ENCODE measurements at regions not wholly inside any gene's neighbourhood (a gene's known extent, or its start where the extent isn't known, plus 50 kb on each side); places are given as distances from the start of the nearest gene placed in this dataset.
"Not testable (repeated sequence)": the region's sequence is repeated elsewhere in the genome, so short reads cannot be mapped to it uniquely, and the experiment has no call there.

DNA sequence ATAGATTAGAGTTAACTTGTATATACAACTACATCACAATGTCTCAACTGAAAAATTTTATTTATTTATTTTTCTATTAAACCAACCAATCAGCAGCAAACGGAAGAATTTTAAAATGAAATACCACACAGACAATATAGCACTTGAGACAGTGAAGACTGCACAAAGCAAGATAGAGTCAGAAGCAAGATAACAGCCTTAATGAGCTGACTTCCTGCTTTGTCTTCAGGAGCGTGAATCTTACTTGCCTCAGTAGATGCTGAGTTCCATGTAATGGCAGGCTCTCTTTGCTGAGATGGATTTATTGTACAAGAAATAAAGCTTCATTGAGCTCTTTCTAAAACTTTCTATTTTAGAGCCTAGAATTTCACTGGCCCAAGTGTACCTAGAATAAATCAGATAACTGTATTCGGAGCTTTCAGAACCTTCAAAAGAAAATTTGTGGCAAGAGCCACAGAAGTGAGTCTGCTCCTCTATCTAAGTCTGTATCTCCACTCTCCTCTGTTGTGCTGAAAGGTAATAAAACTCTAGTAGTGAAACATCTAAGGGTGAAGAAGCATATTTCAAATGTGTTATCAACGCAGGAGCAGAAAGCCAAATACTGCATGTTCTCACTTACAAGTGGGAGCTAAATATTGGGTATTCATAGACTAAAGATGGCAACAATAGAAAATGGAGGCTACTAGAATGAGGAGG lies 83.3 kb upstream of the ANKRD55 start:
- no peak for DNase-seq

DNA sequence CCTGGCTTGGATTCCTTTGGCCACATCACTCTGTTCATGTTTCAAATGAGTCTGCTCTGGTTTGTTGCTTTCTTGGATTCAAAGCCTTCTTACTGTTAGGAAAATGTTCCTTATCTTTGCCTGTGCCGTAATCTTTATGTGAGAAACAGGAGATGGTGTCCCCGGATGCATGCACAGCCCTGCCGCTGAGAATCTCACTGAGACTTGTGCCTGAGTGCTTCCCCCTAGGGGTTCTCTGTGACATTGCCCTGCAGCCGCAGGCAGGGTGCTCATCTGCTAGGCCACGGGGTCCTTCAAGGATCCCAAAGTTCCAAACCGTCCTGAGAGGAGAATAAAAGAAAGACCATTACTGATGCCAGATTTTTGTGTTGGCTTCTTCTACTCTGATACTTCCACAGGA lies 81.4 kb upstream of the ANKRD55 start:
- DNase-seq, result no peak

DNA sequence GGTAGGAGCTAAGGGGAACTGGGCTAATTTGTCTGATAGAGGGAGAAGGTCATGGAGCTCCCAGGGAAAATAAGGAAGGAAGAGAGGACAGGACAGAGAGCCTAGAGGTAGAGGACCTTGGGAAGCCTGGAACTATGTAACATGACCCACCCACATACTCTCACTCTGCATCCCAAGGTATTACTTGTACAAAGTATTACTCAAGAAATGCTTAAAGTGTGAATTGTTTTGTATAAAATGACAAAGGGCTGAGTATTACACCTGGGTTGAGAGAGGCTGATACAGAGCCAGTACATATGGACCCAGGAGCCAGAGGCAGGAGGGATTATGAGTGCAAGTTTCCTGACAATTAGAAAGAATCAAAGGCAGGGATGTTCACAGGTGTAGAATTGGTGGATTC lies 80.5 kb upstream of the ANKRD55 start:
- DNase-seq, result no peak

DNA sequence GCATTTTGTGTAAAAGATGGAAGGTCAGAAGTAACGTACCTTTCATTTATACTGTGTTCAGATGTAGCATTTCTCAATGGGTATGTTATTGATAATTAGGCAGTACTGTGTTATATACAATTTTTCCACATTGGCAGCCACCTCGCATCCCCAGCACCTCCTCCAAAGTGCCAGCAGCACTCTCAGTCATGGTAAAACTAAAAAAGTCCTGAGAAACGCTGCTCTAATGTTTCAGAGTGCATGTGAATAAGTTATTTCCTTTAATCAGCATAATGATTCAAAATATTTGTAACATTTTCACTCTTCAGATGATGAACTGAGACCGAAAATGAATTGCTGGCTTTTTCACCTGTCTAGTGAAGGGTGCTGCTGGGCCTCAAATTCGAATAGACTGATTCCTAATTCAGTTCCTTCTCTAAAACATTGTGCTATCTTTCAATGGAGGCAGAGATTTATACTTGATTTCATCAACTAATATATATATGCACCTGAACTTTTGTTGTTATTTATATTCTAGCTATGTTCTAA lies 79.9 kb upstream of the ANKRD55 start:
- DNase-seq, result no peak

DNA sequence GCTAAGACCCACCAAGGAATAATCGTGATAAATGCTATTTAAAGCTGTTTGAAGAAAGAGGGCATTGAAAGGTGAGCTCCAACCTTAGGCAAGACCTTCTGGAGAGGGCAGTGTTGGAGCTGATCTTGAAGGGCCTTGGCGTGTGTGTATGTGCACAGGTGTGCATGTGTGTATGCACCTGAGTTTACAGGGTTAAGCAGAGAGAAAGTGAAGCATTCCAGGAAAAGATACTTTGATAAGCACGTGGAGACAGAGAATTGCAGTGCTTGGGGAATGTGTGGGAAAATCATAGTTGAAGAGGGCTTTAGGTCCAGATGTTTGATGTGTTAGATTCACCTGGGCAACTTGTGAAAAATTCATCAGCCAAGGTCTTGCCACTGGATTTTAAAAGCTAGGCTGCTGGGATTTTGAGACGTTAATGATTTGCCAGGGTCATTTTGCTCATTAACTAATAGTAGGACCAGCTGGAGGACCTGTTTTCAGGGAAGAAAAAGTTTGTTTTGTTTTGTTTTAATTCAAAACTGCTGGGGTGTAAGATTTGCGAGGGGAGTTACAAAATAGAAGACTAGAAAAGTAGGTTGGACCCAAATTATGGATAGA lies 78.3 kb upstream of the ANKRD55 start:
- DNase-seq, result no peak

DNA sequence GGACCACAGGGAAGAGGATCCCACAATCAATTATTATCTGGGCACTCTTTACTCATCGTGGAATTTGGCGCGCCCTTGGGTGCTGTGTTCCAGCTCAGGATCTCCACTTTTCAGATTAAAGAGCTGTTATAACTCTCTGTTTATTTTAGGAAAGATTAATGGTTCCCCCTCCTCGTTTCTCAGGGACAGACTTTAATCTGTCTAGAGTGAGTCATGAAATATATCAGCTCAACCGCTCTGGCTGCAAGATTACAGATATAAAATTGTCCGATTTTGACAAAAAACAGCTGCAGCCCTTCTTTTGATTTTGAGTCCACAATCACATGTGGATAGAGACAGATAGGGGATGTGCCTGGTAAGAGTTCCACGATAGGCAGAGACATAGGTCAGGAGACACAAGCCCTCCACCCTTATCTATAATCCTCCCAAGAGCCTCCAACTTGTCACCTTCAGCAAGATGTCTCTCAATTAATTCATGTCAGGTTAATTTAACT lies 77.6 kb upstream of the ANKRD55 start:
- no peak for DNase-seq

DNA sequence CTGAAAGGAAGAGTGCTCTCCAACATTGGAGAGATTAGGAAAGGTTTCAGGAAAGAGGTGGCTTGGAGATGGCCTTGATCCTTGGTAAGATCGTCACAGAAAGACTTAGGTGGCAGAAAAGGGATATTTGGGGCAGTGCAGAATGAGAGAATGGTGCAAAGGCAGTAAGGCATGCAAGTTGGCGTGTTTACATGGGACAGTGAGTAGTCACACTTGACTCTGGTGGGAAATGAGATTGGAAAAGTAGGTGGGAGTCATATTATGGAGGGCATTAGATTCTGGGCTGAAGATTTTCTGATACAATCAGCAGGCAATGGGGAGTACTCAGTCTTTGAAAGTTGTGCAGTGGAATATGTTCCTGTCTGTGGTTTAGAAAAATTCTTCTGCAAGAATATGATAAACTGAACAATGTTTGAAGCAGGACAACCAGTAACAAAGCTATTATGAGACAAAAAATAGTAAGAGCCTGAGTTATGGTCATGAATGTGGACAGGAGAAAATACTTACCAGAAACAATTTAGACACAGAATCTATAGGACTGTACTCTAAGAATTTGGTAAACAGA lies 76.2 kb upstream of the ANKRD55 start:
- no peak for DNase-seq

DNA sequence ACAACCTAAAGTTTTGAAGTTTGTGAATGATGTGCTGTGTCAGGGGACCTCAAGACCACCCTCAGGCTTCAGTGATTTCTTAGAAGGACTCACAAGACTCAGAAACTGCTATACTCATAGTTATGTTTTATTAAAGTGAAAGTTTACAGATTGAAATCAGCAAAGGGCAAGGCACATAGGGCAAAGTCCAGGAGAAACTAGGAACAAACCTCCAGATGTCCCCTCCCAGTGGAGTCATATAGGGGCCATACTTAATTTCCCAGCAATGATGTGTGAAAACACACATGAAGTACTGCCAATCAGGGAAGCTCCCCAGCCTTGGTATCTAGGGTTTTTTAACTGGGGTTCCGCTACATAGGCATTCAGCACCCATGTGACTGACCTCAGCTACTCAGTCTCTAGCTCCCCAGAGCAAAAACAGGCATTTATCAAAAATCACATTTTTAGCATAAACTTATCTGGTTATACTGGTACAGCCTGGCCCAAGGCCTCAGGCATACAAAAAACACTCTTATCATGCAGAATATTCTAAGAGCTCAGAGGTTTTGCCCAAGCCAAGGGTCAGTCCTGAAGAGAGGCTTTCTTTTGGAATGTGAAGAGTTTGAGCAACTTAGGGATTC lies 74.7 kb upstream of the ANKRD55 start:
- no peak for DNase-seq

DNA sequence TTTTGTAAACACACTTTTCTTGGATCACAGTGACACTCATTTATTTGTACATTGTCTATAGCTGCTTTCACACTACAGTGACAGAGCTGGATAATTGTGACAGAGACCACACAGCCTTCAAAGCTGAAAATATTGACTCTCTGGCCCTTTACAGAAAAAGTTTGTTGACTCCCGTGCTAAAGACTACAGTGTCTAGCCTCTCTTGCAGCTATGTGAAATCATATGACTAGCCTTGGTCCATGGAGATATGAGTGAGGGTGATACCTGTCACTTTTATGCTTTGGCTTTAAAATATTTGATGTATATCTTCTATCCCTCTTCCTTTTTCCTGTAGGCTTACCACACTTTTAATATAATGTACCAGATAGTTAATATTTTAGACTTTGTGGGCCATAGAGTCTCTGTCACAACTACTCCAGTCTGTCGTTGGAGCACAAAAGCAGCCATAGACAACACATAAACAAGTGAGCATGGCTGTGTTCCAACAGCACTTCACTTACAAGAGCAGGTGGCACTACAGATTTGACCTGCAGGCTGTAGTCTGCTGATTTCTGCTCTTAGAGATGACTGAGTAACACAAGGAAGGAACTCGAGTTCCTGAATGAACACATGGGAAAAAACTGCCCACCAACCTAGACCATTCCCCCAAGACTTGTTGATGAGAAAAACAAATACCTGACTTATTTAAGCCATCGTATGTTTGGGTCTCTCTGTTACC lies 73.5 kb upstream of the ANKRD55 start:
- DNase-seq, result no peak

DNA sequence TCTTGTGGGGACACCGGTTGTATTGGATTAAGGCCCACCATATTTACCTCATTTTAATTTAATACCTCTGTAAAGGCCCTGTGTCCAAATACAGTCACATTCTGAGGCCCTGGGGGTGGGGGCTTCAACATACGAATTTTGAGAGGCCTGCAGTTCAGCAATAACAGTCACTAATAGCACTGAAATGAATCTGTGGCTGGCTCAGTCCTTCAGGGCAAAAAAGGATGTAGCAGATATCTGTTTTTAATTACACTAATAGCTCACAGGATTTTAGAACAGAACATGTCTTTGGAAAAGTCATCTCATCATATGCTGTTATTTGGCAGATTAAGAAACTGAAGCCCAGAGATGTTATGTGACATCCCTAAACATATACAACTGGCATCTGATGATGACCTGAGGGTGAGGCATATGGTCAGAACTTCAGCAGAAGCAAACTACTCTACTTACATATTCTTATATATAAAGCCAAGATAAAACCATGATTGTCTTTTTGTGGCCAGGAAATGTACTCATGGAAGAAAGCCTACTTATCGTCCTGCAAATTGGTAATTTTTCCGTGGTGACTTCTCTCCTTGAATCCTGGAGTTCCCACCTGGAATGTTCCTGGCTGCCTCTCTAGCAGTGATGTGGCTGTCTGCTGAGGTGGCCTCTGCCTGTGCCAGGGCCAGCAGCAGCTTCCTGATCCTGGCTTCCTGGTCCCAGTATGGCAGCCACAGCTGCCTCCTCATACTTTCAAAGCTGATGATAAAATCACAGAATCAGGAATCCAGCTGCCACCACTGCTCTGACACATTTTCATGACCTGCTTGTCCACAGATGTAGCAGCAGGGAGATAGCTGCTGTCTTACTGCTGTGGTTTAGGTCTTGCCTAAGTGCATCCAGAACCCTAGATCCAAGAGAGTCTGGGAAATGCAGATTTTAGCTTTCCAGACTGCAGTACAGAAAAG lies 72.1 kb upstream of the ANKRD55 start:
- no peak for DNase-seq

DNA sequence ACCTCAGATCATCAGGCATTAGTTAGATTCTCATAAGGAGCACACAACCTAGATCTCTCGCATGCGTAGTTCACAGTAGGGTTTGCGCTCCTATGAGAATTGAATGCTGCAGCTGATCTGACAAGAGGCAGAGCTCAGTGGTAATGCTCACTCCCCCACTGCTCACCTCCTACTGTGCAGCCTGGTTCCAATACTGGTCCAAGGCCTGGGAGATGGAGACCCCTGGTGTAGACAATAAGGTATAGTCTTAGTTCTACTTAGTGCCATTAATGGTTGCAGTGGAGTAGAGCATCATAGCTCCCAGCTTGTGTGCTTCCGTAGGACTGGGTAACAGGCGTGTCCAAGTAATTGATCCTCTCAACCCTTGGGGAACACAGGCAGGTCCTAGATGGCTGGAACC lies 70.4 kb upstream of the ANKRD55 start:
- DNase-seq, result no peak

DNA sequence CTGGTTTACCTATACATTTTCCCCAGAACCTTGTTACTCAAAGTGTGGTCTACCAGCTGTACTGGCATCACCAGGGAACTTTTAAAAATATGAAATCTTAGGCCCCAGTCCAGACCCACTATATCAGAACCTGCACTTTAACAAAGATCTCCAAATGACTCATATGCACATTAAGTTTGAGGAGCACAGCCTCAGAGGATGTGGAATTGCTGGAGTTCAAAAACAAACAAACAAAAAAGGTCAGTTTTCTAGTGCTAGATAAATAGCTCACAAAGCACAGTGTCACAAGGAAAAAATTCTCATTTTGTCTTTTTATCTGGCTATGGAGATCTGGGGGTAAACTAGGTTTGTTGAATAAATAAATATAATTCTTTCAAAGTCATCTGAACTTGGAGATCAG lies 68.9 kb upstream of the ANKRD55 start:
- DNase-seq, result no peak

DNA sequence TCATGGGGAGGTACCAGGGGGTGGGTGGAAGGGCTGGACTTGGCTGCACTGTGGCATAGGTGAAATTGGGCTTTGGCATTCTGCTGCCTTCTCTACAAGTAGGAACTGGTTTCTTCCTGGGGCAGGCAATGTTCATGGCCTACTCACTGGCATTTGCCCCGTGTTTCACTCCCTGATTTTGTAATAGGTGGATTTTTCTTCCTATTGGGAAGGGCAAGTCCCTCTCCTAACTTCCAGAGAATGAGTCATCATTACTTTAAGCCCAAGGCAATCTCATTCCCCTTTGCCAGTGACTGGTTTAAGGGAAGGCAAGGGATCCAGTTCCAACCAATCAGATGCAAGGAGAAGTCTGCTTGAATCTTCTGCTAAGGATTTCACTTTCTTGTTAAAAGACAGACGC lies 67.9 kb upstream of the ANKRD55 start:
- DNase-seq, result no peak

DNA sequence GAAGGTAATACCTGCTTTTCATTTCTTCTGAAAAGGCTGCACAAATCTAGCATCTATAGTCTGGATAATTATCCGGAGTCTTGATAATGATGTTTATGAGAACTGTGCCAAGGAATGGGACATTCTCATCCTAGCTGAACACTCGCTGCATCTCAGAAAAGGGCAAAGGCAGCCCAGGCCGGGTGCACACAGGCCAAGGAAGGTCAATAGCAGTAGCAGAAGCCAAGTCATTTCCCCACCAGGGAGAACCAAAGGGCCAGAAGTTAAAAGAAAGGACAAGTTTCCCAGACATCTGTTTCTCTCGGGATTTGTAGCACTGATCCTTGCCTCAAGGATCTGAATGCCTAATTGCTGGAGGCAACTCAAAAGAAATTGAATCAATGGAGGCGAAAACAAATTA lies 66.1 kb upstream of the ANKRD55 start:
- DNase-seq, result no peak

DNA sequence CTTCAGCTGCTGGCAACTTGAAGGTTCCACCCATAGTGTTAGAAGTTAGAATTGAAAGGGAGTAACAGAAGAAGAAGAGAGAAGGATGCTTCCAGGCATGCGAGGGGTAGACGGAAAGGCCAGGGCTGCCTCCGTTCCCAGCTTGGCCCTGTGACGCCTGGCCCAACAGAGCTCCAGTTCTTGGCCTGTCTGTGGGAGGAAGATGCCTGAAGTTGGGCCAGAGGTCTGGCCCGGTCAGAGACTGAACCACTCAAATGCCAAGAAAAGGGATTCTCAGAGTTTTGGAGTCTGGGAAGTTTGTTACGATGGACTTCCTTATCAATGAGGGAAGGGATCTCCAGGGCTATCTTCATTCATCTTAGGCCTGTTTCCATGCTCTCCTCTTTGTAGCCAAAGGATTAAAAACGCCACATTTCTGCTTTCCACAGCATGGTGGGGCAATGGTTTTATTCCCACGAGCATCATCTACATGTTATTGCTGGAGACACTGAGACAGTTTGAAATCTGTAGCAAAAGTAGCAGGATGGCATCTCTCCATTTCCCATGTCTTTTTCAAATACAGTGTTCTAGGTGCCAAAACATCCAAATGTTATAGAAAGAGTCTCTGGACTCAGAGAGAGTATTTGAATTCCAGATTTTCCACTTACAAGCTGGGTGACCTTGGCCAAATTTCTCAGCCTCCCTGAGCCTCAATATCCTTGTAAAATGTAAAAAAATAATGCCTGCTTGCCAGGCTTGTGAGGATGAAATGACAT lies 65.4 kb upstream of the ANKRD55 start:
- DNase-seq, result no peak

DNA sequence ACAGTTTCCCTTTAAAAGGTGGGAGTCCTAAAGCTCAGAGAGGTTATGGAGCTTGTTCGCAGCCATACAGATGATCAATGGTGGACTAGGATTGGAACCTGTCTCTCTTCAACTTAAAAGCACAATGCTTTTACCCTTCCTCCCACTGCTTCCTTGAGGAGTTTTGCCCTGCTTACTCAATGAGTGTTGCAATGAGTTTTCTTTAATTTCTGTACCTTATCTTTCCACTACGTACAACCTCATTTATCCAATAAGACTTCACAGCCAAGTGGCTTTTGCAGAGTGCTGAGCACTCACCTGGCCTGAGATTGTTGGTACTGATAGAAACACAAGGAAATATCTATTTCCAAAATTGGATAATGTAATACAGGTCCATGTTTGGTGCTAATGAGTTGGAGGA lies 64.7 kb upstream of the ANKRD55 start:
- no peak for DNase-seq

DNA sequence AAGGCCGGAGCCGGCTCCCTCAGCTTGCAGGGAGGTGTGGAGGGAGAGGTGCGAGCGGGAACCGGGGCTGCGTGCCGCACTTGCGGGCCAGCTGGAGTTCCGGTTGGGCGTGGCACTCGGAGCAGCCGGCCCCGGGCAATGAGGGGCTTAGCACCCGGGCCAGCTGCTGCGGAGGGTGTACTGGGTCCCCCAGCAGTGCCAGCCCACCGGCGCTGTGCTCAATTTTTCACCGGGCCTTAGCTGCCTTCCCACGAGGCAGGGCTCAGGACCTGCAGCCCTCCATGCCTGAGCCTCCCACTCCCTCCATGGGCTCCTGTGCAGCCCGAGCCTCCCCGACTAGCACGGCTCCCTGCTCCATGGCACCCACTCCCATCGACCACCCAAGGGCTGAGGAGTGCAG lies 62.2 kb upstream of the ANKRD55 start:
- DNase-seq, result not testable (repeated sequence)

DNA sequence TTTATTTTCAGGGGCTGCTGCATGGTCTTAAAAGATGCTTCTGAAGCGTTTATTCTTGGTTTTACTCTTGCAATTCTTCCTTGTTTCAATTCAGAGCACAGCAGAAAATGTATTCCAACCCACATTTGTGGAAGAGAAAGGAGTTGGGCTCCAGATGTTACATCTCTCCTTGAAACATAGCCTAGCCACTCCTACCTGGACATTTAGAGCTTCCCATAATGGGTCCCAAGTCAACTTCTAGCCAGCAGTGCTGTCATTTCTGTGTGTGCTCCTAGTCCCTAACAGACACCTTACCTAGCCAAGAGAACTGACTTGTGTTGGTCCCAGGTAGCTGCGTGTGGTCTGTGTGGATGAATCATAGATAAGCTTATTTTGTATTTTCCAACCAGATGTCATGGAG lies 61.2 kb upstream of the ANKRD55 start:
- no peak for DNase-seq

DNA sequence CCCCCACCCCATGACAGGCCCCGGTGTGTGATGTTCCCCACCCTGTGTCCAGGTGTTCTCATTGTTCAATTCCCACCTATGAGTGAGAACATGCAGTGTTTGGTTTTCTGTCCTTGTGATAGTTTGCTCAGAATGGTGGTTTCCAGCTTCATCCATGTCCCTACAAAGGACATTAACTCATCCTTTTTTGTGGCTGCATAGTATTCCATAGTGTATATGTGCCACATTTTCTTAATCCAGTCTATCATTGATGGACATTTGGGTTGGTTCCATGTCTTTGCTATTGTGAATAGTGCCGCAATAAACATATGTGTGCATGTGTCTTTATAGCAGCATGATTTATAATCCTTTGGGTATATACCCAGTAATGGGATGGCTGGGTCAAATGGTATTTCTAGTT lies 59.7 kb upstream of the ANKRD55 start:
- not testable (repeated sequence) for DNase-seq

DNA sequence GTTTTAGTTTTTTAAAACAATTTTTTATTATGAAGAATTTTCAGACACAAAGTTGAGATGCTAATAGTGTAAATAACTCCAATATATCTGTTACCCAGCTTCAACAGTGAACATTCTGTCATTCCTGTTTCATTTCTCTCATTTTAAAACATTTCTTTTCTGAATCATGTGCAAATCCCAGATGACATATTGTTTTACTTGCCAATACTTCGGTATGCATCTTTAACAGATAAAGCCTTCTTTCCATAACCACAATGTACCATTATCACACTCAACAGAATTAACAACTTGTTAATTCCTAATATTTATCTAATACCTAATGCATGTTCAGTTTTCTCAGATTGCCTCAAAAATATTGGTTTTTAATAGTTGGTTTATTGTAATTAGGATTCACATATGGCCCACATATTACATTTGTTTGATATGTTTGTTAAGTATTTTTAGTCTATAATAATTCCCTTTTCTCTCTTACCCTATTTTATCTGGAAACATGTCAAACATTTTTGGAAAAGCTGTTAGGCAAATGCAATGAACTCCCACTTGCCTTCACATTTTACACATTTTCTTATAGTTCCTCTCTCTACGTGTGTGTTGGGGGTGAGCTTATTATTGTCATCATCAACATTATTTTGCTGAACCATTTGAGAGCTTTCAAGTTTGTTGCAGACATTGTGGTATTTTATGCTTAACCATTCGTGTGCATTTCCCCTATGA lies 58.7 kb upstream of the ANKRD55 start:
- no peak for DNase-seq
